Gastroesophageal sphincter (tissue), 3 donors: ENCODE measurements at regions not wholly inside any gene's neighbourhood (a gene's known extent, or its start where the extent isn't known, plus 50 kb on each side); places are given as distances from the start of the nearest gene placed in this dataset.

Experiments
- EP300 ChIP-seq: sonication (generic); formaldehyde crosslinking; IDR thresholded peaks from one replicate; pipeline ENCODE4 v1.6.1; 2017; ENCODE audit warnings: antibody characterized with exemption, mild to moderate bottlenecking
- TF ChIP-seq, protein P1 (sequence below), 4 experiments: fragments of 200-600 bp in 2 of 4; fragments of 450-650 bp in 2 of 4; sonication (generic) in 1 of 4; IDR thresholded peaks; one replicate each; pipeline ENCODE4 v1.5.1; 2017 to 2019; ENCODE audit warnings: antibody characterized with exemption in 4 of 4, mild to moderate bottlenecking in 2 of 4, moderate library complexity in 2 of 4

DNA sequence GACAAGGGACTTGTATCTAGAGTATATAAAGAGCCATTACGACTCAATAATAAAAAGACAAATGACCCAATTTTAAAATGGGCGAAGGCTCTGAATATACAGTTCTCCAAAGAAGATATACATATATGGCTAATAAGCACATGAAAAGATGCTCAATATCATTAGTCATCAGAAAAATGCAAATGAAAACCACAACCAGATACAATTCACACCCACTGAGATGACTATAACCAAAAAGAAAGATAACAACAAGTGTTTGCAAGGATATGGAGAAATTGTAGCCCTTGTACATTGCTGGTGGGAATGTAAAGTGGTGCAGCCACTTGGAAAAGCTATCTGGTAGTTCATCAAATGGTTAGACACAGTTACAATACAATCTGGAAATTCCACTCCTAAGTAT, 96.3 kb downstream of the TRIM29 start:
- TF ChIP-seq, protein P1, sequence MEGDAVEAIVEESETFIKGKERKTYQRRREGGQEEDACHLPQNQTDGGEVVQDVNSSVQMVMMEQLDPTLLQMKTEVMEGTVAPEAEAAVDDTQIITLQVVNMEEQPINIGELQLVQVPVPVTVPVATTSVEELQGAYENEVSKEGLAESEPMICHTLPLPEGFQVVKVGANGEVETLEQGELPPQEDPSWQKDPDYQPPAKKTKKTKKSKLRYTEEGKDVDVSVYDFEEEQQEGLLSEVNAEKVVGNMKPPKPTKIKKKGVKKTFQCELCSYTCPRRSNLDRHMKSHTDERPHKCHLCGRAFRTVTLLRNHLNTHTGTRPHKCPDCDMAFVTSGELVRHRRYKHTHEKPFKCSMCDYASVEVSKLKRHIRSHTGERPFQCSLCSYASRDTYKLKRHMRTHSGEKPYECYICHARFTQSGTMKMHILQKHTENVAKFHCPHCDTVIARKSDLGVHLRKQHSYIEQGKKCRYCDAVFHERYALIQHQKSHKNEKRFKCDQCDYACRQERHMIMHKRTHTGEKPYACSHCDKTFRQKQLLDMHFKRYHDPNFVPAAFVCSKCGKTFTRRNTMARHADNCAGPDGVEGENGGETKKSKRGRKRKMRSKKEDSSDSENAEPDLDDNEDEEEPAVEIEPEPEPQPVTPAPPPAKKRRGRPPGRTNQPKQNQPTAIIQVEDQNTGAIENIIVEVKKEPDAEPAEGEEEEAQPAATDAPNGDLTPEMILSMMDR (IDR thresholded peaks at IDR 0.05): no peak
- TF ChIP-seq EP300: no peak
